GM10248 (cell line): ENCODE measurements at regions not wholly inside any gene's neighbourhood (a gene's known extent, or its start where the extent isn't known, plus 50 kb on each side); places are given as distances from the start of the nearest gene placed in this dataset.

Experiments used
- CTCF ChIA-PET: fragments of 300-600 bp; sonication (Branson Sonifier 250); formaldehyde crosslinking; extraction: SDS; loops from one replicate; lab custom pipeline; 2021; ENCODE audit warnings: antibody characterized with exemption; lab: Yijun Ruan, JAX
- POLR2A ChIA-PET: fragments of 350-650 bp; sonication (Branson Sonifier 250); formaldehyde crosslinking; extraction: SDS; loops from one replicate; lab custom pipeline; 2020; ENCODE audit warnings: antibody characterized with exemption; lab: Yijun Ruan, JAX
- DNase-seq: peaks from one replicate; pipeline ENCODE4 v3.0.0; 2012; ENCODE audit errors: extremely low spot score
- TF ChIP-seq, protein P1 (sequence below): IDR thresholded peaks from 2 replicates; pipeline ENCODE4 v1.5.1; 2012; ENCODE audit warnings: mild to moderate bottlenecking, low read depth; ENCODE audit errors: extremely low read depth, missing control alignments, control extremely low read depth

DNA sequence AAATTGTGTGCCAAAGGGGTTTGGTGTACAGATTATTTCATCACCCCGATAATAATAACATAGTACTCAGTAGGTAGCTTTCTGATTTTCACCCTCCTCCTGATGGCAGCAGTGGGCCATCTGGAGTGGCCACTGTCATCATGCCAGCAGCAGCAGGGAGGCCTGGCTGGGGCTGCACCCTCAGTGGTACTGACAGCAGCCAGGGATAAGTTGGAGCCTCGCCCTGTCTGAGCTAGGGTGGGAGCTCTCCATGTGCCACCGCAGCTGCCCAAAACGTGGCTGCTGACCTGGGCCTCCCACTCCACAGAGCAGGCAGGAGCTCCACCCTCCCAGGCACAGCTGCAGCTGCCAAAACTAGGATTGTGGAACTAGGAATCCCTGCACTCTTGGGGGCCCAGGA lies 700.8 kb upstream of the KCND2 start:
- ChIA-PET CTCF (interaction anchor here (2.1 kb wide), 1 partner anchor 9 kb away, joined by 11 read pairs; no protein-coding TSS in a partner anchor), POLR2A (no interaction called here)
- no peak for DNase-seq
- TF ChIP-seq, protein P1, sequence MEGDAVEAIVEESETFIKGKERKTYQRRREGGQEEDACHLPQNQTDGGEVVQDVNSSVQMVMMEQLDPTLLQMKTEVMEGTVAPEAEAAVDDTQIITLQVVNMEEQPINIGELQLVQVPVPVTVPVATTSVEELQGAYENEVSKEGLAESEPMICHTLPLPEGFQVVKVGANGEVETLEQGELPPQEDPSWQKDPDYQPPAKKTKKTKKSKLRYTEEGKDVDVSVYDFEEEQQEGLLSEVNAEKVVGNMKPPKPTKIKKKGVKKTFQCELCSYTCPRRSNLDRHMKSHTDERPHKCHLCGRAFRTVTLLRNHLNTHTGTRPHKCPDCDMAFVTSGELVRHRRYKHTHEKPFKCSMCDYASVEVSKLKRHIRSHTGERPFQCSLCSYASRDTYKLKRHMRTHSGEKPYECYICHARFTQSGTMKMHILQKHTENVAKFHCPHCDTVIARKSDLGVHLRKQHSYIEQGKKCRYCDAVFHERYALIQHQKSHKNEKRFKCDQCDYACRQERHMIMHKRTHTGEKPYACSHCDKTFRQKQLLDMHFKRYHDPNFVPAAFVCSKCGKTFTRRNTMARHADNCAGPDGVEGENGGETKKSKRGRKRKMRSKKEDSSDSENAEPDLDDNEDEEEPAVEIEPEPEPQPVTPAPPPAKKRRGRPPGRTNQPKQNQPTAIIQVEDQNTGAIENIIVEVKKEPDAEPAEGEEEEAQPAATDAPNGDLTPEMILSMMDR = no peak

DNA sequence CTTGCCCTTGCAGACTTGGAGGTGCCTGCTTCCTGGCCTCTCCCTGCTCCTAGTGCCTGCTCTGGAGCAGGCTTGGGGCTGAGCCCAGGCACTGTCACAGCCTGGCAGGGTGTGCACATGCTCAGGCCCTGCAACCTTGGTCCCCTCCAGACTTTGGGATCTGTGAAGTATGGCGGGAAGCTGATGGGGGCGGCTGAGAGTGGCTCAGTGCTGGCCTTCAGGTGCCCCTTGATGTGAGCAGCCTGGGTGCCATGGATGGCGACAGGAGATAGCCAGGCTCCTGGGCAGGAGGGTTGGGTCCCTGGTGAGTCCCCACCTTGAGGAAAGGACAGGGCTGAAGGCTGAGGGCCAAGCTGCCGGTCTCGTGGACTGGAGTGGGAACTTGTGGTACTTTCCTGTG lies 700.4 kb upstream of the KCND2 start:
- ChIA-PET CTCF (interaction anchor here (2.1 kb wide), 1 partner anchor 10 kb away, joined by 11 read pairs; no protein-coding TSS in a partner anchor), POLR2A (no interaction called here)
- DNase-seq = no peak
- TF ChIP-seq, protein P1 = no peak

DNA sequence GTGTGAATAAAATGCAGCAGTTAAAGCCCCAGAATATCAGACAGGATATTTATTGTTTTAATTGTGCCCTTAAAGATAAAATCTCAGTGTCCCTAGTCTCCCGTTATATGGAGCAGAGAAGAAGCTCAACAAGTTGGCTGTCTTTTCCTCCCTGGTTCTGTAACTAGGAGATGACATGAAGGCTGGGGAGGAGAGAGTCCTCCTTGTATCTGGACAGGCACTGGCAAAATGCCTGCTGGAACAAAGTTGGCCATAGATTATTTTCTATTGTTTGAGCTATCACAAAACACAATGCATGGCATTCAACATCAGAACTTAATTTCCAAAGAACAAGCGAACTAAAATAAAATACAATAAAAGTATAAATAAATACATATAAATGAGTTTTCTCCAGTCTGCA lies 694.9 kb upstream of the KCND2 start:
- ChIA-PET POLR2A (no interaction called here), CTCF (interaction anchor here (1.0 to 1.4 kb wide), 6 partner anchors 12 to 26 kb away, joined by 3 to 4 read pairs (median 3); no protein-coding TSS in a partner anchor)
- no peak for DNase-seq
- TF ChIP-seq, protein P1 = no peak

DNA sequence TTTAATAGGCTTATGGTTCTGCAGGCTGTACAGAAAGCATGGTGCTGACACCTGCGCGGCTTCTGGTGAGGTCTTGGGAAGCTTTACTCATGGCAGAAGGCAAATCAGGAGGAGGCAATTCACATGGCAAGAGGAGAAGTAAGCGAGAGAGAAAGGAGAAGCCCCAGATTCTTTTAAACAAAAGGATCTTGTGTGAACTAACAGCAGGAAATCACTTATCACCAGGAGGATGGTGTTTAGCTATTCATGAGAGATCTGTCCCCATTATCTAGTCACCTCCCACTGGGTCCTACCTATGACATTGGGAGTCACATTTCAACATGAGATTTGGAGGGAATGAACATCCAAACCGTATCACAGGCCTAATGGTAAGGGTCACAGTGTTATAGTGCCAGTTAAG lies 678.0 kb upstream of the KCND2 start:
- ChIA-PET POLR2A (no interaction called here), CTCF (interaction anchor here (1.4 kb wide), 1 partner anchor 16 kb away, joined by 4 read pairs; no protein-coding TSS in a partner anchor)
- TF ChIP-seq, protein P1 = no peak
- DNase-seq = no peak

DNA sequence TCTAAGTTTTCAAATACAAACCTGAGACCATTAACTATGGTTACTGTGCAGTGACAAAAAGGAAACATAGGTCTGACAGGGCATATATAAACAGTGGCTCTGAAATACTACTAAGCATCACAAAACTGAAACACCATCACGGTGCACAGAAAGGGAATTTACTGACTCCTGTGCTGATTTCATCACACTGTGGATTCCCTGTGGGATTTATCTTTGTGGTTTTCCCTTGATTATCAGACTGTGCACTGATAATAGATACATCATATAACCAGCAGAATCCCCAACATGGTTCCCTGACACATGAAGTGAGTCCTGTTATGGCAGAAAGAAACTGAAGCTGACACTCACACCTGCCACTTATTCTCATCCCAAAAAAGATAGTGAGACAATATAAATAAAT lies 676.3 kb upstream of the KCND2 start:
- no peak for DNase-seq
- TF ChIP-seq, protein P1 = no peak
- CTCF ChIA-PET = no interaction called here
- POLR2A ChIA-PET = no interaction called here

DNA sequence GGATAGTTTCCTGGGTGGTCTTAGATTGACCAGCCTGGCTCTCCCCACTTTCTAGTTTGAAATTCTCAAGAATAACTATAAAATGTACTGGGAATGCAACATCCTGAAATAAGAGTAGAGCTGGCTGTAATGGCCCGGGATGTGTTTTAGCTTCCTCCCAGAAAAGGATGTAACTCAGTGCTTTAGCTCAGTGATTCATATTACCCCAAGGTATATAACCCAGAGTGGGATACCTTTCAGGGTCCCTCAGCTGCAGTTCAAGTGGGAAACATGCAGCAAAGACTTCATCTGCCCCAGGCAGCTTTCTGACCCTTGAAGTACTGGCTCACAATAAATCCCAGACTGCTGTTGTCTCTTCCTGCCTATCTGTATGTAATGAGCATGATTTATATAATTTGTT lies 666.7 kb upstream of the KCND2 start:
- DNase-seq = no peak
- POLR2A ChIA-PET = no interaction called here
- CTCF ChIA-PET = no interaction called here
- TF ChIP-seq, protein P1 = no peak

DNA sequence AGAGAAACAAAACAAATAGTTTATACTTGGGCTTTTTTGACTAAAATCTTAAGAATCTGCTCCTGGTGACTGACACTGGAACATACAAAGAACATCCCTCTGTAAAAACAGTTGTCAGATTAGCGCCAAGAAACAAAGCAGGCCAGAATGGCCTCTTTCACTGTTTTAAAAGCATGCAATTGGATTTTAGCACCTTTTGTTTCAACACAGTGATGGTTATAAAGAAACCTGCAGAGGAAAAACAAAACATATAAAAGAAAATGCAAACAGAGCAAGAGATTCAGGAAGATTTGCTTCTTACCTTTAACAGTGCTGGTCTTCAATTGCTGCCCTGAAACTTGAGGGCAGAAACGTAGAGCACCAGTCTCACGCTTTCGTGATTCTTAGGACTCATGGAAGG lies 652.2 kb upstream of the KCND2 start:
- ChIA-PET CTCF (no interaction called here), POLR2A (no interaction called here)
- TF ChIP-seq, protein P1 = no peak
- DNase-seq = no peak
